Activated T-helper 1 cell treated with anti-CD3 and anti-CD28 coated beads, Interleukin-12 subunit alpha, Interleukin-12 subunit beta, Interleukin-2, Interleukin-4 antibody, amounts not matched to agents 30 ng/mL and 10 ng/mL and 1 ng/mL, durations not matched to agents 14 hours and 24 hours and 36 hours (primary cell): ENCODE measurements at regions not wholly inside any gene's neighbourhood (a gene's known extent, or its start where the extent isn't known, plus 50 kb on each side); places are given as distances from the start of the nearest gene placed in this dataset.
"Not testable (repeated sequence)": the region's sequence is repeated elsewhere in the genome, so short reads cannot be mapped to it uniquely, and the experiment has no call there.

ENCODE experiments used
- DNase-seq: peaks from one replicate; pipeline ENCODE4 v3.0.0; 2021; ENCODE audit warnings: low spot score
- H3K27ac Mint-ChIP-seq: one replicate; pipeline ENCODE4 v1.8.0; 2021; ENCODE audit warnings: mild to moderate bottlenecking, mixed read lengths
- H3K27me3 Mint-ChIP-seq: one replicate; pipeline ENCODE4 v1.8.0; 2022; ENCODE audit warnings: mild to moderate bottlenecking, moderate library complexity, mixed read lengths; ENCODE audit not compliant: insufficient read depth
- H3K36me3 Mint-ChIP-seq: one replicate; pipeline ENCODE4 v1.8.0; 2021; ENCODE audit warnings: low read depth, mixed read lengths
- H3K4me1 Mint-ChIP-seq: one replicate; pipeline ENCODE4 v1.8.0; 2021; ENCODE audit warnings: low read depth, mixed read lengths
- H3K4me3 Mint-ChIP-seq: one replicate; pipeline ENCODE4 v1.8.0; 2021; ENCODE audit warnings: mild to moderate bottlenecking, moderate library complexity, mixed read lengths
- H3K9me3 Mint-ChIP-seq: one replicate; pipeline ENCODE4 v1.8.0; 2021; ENCODE audit warnings: mixed read lengths
- intact Hi-C: fragments of 100-400 bp; cut with micrococcal nuclease; formaldehyde crosslinking; loops from one replicate; pipeline ENCODE4 v1.15.1; 2024

DNA sequence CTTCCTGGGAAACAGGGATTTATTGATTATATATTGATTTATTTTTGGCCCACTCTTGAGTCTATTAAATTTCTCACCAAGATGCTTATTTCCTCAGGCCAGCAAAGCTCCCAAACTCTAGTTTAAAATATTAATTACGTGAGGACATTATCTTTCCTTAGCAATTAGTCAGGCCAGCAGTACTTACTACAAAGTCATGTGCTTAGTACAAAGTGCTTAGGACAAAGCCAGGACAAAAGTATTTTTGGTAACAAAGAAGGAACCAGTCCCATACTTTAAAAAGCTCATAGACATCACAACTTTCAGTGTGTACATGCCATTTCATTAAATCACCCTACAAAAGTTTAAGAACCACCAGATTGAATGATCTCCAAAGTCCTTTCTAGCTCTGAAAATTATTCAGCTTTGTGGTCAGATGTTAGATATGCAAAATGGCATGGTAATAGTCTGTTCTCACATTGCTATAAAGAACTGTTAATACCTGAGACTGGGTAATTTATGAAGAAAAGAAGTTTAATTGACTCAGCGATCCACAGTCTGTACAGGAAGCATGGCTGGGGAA, 94.7 kb upstream of the PWP1 start:
- no peak overlapping the region for H3K27ac Mint-ChIP-seq
- no peak overlapping the region for H3K4me3 Mint-ChIP-seq
- no peak for DNase-seq
- peaks cover 8% of the 10 kb centered on the region for H3K36me3 Mint-ChIP-seq
- H3K9me3 Mint-ChIP-seq: peaks cover 19% of the 10 kb centered on the region
- H3K27me3 Mint-ChIP-seq: no peaks in the 10 kb centered on the region
- H3K4me1 Mint-ChIP-seq: no peaks in the 10 kb centered on the region
- intact Hi-C loops: no loop called here

DNA sequence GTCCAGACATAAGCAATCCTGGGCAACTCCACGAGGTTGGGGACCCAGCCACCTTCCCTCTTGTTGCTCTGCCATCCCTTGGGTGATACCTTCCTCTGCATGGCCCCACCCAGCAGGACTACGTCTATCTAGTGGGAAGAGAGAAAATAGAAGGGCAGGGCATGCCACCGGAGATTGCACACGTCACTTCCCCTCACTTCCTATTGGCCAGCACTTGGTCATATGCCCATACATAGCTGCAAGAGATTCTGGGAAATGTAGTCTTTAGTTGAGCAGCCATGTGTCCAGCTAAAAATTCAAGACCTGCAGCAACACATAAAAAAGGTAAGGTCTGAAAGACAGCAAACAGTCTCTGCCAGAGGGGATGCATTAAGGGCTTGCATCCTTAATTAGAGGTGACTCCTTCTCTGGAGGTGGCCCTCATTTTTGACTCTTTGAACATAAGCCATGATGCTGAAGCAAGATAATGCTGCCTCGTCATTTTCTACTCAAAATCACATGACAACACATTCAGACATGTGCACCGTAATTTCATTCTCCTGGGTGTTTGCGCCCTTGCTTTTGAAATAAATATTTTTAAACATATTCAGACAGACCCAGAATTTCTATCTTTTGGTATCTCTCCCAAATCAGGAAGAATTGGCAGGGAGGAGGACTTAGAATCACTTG, 91.8 kb upstream of the PWP1 start:
- peaks cover 6% of the 10 kb centered on the region for H3K9me3 Mint-ChIP-seq
- no peak overlapping the region for H3K27ac Mint-ChIP-seq
- no peaks in the 10 kb centered on the region for H3K36me3 Mint-ChIP-seq
- DNase-seq: no peak
- H3K4me1 Mint-ChIP-seq: no peaks in the 10 kb centered on the region
- no peaks in the 10 kb centered on the region for H3K27me3 Mint-ChIP-seq
- no peak overlapping the region for H3K4me3 Mint-ChIP-seq
- intact Hi-C loops: no loop called here

DNA sequence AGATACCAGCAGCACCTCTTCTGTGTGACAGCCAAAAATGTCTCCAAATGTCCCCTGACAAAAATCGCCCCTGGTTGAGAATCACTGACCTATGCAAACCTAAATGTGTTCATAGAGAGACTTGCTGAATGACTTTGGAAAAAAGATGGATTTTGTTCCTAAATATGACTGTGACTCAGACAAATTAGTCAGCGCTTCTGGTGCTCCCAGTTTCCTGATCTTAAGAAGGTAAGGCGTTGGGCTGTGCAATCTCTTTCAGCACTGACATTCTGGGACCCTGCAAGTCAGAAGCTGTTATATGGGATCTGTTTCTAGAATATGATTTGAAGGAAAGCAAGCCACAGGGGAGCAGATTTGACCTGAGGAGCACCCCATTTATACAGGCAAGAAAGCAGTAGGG, 90.6 kb upstream of the PWP1 start:
- Mint-ChIP-seq H3K27ac (no peak overlapping the region), H3K4me3 (no peak overlapping the region), H3K27me3 (no peaks in the 10 kb centered on the region), H3K9me3 (peaks cover 6% of the 10 kb centered on the region), H3K36me3 (no peaks in the 10 kb centered on the region), H3K4me1 (no peaks in the 10 kb centered on the region)
- no peak for DNase-seq
- intact Hi-C loops: no loop called here

DNA sequence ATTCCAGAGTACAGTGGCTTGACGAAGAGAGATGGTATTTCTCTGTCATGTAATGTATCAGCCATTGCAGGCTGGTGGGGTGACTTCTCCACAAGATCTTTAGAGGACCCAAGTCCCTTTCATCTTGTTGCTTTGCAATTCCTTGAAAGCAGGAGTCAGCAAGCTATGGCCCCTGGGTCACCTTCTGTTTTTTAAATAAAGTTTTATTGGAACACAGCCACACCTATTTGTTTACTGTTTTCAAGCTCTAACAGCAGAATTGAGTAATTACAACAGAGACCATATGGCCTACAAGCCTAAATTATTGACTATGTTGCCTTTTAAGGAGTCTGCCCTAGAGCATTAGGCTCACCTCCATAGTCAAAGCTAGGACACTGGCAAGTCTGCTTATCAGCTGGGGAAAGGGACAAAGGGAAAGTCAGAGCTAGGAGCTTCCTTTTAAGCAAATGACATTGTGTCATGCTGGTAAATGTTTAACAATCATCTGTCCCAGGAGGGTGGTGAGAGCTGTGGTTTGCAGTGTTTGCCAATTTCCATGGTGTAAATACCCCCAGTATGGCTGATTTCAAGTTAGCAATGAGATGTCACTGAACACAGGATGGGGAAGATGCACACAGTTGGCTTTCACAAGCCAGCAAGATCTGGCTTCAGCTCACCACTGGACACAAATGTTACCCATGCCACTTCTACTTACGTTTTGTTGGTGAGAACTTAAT, 87.7 kb upstream of the PWP1 start:
- Mint-ChIP-seq H3K4me1 (no peaks in the 10 kb centered on the region), H3K4me3 (no peak overlapping the region), H3K9me3 (peaks cover 6% of the 10 kb centered on the region), H3K36me3 (no peaks in the 10 kb centered on the region), H3K27me3 (no peaks in the 10 kb centered on the region), H3K27ac (no peak overlapping the region)
- intact Hi-C loops: no loop called here
- no peak for DNase-seq

DNA sequence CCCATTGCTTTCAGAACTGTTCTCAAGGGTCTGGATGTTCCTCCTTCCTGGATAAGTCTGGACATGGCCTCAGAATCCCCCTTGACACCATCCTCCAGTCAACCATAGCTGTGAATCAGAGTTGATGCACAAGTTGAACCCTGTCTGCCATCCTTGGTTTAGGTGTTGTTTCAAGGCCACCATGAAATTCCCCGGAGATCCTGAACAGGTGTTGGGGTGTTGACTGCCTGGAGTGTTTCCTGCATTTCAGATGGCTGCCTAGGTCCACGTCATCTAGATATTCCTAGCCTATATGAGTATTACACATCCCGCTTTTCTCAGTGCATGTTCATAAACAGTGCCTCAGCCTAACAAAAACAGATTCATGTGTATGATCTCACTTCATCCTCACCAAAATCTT, 86.7 kb upstream of the PWP1 start:
- H3K9me3 Mint-ChIP-seq: no peaks in the 10 kb centered on the region
- intact Hi-C loops: no loop called here
- no peak overlapping the region for H3K4me3 Mint-ChIP-seq
- H3K36me3 Mint-ChIP-seq: no peaks in the 10 kb centered on the region
- no peak overlapping the region for H3K27ac Mint-ChIP-seq
- H3K27me3 Mint-ChIP-seq: no peaks in the 10 kb centered on the region
- no peak for DNase-seq
- H3K4me1 Mint-ChIP-seq: no peaks in the 10 kb centered on the region

DNA sequence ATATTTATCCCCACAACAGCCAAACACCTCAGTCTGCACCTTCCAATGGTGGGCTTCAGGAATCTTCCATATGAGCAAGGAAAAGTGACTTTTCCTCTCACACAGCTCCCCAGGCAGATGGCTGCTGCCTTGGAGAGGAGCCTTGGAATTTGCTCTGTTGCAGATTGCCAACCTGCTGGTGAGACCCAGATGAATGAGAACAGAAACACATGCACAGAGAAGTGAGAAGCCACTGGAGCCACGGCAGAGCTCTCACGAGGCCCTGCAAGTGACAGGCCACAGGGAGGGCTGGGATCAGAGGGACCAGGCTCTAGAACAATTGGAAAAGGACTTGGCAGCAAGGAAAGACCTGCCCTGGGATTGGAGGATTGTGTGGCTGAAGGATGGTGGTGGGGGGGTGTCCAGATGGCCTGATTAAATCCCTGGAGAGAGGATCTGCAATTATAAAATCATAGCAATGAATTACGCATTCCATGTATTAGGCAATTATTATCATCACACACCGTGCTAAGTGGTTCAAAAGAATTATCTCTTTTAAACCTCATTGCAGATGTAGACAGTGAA, 84.9 kb upstream of the PWP1 start:
- Mint-ChIP-seq H3K4me3 (no peak overlapping the region), H3K4me1 (no peaks in the 10 kb centered on the region), H3K9me3 (no peaks in the 10 kb centered on the region), H3K27ac (no peak overlapping the region), H3K36me3 (no peaks in the 10 kb centered on the region), H3K27me3 (no peaks in the 10 kb centered on the region)
- intact Hi-C loops: no loop called here
- no peak for DNase-seq

DNA sequence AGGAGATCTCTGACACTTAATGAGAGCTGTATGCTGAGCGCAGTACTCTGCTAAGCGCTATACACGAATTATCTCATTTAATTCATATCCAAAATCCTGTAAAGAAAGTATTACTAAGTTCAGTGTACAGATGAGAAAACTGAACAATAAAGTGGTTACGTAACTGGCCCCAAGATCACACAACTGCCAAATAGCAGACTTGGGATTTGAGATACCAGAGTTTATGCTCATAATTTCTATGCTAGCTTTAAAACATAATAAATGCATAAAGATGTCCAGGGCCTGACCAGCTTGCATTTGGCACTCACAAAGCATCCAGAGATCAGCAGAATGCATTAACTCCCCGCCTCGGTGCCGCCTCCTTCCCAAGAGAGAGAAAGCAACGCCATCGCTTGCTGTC, 83.2 kb upstream of the PWP1 start:
- Mint-ChIP-seq H3K4me1 (no peaks in the 10 kb centered on the region), H3K4me3 (no peak overlapping the region), H3K27me3 (no peaks in the 10 kb centered on the region), H3K27ac (no peak overlapping the region), H3K36me3 (no peaks in the 10 kb centered on the region), H3K9me3 (no peaks in the 10 kb centered on the region)
- no peak for DNase-seq
- intact Hi-C loops: no loop called here

DNA sequence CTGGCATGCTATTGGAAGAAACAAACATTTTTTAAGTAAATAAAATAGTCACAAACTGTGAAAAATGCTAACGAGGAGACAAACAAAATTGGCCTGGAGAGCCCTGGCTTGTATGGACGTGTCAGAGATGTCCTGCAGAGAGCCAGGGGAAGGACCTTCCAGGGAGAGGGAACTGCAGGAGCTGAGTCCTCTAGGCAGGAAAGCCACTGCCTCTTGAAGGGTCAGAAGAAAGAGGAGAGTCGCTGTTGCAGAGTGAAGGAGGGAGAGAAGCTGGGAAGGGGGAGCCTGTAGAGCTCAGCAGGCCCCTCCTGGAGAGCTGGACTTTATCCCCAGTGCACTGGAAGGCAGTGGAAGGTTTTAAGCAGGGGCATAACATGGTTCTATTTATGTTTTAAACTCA, 80.3 kb upstream of the PWP1 start:
- Mint-ChIP-seq H3K36me3 (no peaks in the 10 kb centered on the region), H3K27me3 (no peaks in the 10 kb centered on the region), H3K9me3 (no peaks in the 10 kb centered on the region), H3K27ac (no peak overlapping the region), H3K4me1 (no peaks in the 10 kb centered on the region), H3K4me3 (no peak overlapping the region)
- intact Hi-C loops: no loop called here
- no peak for DNase-seq

DNA sequence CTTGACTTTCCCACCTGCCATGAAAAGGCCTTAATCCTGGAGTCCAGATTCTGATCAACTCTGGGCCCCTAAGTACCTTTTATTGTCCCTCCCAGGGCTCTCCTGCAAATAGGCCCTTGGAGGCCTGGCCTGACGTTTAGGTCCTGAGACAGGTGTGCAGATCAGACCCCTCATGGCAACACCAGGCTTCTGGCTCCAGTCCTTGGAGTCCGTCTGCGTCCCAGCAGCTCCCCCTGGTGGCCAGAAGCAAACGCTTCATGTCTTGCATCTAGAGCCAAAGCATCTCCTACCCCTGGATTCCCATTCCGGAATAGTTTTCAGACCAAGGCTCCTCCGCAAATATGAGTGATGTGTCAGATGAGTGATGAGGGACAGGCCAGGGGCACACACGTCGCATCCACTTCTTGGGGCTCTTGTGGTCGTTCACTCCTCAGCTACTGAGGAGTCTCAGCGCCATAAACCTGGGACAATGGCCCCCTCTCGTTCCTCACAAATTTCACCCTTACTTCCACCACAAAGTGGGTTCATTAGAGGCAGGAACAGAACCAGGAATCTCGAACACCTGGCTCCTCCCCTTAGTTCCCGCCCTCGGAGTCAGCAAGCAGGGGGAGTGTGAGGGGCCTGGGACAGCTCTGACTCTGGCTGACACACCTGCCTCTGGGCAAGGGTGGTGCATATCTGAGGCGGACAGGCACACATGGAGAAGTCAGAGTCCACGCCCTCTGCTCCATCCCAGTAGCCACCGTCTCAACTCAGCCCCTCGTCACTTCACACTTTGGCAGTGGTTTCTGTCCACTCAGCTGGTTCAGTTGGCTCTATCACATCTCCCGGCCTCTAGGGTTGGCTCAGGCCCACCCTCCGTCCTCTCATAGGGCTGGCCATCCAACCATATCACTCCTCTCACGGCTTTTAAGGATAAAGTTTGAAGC, 77.9 kb upstream of the PWP1 start:
- DNase-seq: peak; percentile 55
- no peak overlapping the region for H3K4me3 Mint-ChIP-seq
- intact Hi-C loops: loop anchor here (1.0 kb wide), 4 partner anchors 202 to 515 kb away; a partner anchor contains a TSS
- H3K4me1 Mint-ChIP-seq: no peaks in the 10 kb centered on the region
- H3K9me3 Mint-ChIP-seq: no peaks in the 10 kb centered on the region
- no peaks in the 10 kb centered on the region for H3K36me3 Mint-ChIP-seq
- H3K27ac Mint-ChIP-seq: no peak overlapping the region
- H3K27me3 Mint-ChIP-seq: no peaks in the 10 kb centered on the region

DNA sequence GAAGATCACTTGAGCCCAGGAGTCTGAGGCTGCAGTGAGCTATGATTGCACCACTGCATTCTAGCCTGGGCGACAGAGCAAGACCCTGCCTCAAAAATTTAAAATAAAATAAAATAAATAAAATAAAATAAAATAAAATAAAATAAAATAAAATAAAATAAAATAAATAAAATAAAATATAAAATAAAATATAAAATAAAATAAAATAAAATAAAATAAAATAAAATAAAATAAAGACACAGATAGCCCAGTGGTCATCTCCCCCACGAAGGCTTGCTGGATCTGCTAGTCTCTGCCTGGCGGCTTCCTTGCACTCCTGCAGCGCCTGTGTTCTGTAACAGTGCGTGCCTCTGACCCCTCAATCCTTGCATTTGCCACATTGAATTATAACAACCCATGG, 76.8 kb upstream of the PWP1 start:
- H3K4me1 Mint-ChIP-seq, H3K27me3 Mint-ChIP-seq, H3K4me3 Mint-ChIP-seq, H3K36me3 Mint-ChIP-seq, intact Hi-C loops, H3K9me3 Mint-ChIP-seq, H3K27ac Mint-ChIP-seq, DNase-seq: not testable (repeated sequence)

DNA sequence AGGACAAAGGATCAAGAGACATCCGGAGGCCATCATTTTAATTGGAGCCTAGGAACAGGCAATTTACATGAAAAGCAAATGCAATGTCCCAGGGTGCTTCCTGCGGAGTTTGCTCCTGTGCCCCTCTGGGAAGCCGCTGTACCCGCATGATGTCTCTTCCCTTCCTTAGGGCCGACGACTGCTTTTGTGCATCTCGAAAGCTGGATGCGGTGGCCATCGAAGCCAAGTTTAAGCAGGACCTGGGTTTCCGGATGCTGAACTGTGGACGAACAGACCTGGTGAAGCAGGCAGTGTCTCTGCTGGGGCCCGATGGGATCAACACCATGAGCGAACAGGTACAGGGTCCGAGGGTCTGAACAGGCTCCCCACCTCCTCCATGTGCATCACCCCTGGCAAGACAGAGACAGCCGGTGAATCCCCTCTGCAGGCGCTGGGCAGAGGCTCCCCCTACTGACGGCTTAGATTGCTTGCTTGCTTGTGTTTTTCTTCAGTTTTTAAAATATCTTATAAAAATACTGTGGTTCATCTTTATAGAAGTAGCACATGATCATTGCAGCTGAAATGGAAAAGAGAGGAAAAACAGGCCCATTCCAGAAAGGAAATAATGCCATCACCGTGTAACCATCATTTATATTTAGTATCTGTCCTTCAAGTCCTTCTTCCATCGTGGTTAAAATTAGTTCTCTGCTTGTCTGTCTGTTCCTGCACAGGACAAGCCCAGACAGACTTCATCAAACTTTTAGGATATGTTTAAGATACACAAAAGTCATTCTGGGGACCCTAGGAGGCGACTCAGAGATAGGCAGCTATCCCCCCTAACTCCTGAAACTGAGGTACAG, 75.4 kb upstream of the PWP1 start:
- no peak overlapping the region for H3K4me3 Mint-ChIP-seq
- H3K27me3 Mint-ChIP-seq: no peaks in the 10 kb centered on the region
- intact Hi-C loops: no loop called here
- no peaks in the 10 kb centered on the region for H3K9me3 Mint-ChIP-seq
- H3K4me1 Mint-ChIP-seq: no peaks in the 10 kb centered on the region
- H3K36me3 Mint-ChIP-seq: peaks cover 3% of the 10 kb centered on the region
- DNase-seq: no peak
- no peak overlapping the region for H3K27ac Mint-ChIP-seq

DNA sequence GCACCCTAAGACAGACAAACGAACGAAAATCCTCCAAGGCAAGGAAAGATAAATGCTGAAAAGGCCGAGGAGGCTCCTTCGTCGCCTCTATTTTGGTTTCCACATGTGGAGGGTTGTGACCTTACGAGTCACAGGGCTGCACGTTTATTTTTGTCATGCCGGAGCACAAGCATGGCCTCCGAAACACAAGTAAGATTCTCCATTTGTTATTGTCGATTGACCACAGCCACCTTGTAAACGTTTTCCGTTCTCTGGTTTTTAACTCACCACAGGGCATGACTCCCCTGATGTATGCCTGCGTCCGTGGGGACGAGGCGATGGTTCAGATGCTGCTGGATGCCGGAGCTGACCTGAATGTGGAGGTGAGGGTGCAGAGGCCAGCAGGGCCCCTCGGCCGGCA, 73.1 kb upstream of the PWP1 start:
- Mint-ChIP-seq H3K4me1 (no peaks in the 10 kb centered on the region), H3K36me3 (peaks cover 3% of the 10 kb centered on the region), H3K9me3 (no peaks in the 10 kb centered on the region), H3K27me3 (no peaks in the 10 kb centered on the region), H3K27ac (no peak overlapping the region), H3K4me3 (no peak overlapping the region)
- intact Hi-C loops: no loop called here
- no peak for DNase-seq
